ENCODE measurements at regions not wholly inside any gene's neighbourhood (a gene's known extent, or its start where the extent isn't known, plus 50 kb on each side); places are given as distances from the start of the nearest gene placed in this dataset.

- no peak for TF ChIP-seq GATA2 (IDR thresholded peaks at IDR 0.05; ENCODE audit: low read depth, low read length)
- no peak for TF ChIP-seq GATA3 (IDR thresholded peaks at IDR 0.05; ENCODE audit: low read depth, low read length)
These were observed 441.9 kb upstream of the MCTP2 start for GRCh38 chr15:93789441-93789840.

Measured in SH-SY5Y (cell line).